ENCODE measurements at regions not wholly inside any gene's neighbourhood (a gene's known extent, or its start where the extent isn't known, plus 50 kb on each side); places are given as distances from the start of the nearest gene placed in this dataset.

- Histone ChIP-seq H3K4me3 (no peak overlapping the region), H3K27ac (no peak overlapping the region), H3K4me1 (no peaks in the 10 kb centered on the region), H3K4me2 (no peak overlapping the region), H3K9me3 (no peaks in the 10 kb centered on the region)
- DNase-seq (ENCODE audit: low read depth in 1 of 2, low spot score in 1 of 2) (no peak), FAIRE-seq (no peak), ATAC-seq (no peak)
- ChIA-PET POLR2A (no interaction called here), CTCF (interaction anchor here (0.6 kb wide), 1 partner anchor 9 kb away, joined by 3 read pairs; no protein-coding TSS in a partner anchor)
- 68% methylated on average over 1 of the region's 1 CpG for WGBS (ENCODE audit: missing lambda C conversion rate)
- TF ChIP-seq HDAC2 (IDR thresholded peaks at IDR 0.05) (no peak), RNF2 (IDR thresholded peaks at IDR 0.05; ENCODE audit: borderline replicate concordance, low read depth) (no peak), RAD21 (conservative IDR thresholded peaks at IDR 0.05 in 1 of 2, IDR thresholded peaks at IDR 0.05 in 1 of 2) (no peak), MAFK (IDR thresholded peaks at IDR 0.05; ENCODE audit: partially characterized antibody) (no peak), POLR2AphosphoS2 (conservative IDR thresholded peaks at IDR 0.05; ENCODE audit: low read length) (no peak), HOXB13 (CRISPR knock-in tag; IDR thresholded peaks at IDR 0.05; ENCODE audit: low read depth) (no peak), MAX (IDR thresholded peaks at IDR 0.05) (no peak), HOXB5 (CRISPR knock-in tag; IDR thresholded peaks at IDR 0.05) (no peak), ZC3H11A (IDR thresholded peaks at IDR 0.05) (no peak), CBX8 (IDR thresholded peaks at IDR 0.05) (no peak), CTCF (IDR thresholded peaks at IDR 0.05) (no peak), FOXS1 (CRISPR knock-in tag; IDR thresholded peaks at IDR 0.05) (no peak)
These were observed 129.6 kb upstream of the IGF1 start for GRCh38 chr12:102609996-102610395.

GRCh38 chr12:102603021-102603420 is 122.7 kb upstream of the IGF1 start:
- TF ChIP-seq KDM5A (IDR thresholded peaks at IDR 0.05) = no peak
- no peak for TF ChIP-seq EHF (CRISPR knock-in tag; IDR thresholded peaks at IDR 0.05)
- TF ChIP-seq GATA3 (IDR thresholded peaks at IDR 0.05; ENCODE audit: borderline replicate concordance) = no peak
- no peak for TF ChIP-seq JUN (IDR thresholded peaks at IDR 0.05)
- TF ChIP-seq RFX5 (IDR thresholded peaks at IDR 0.05) = no peak
- no peak for TF ChIP-seq HES2 (IDR thresholded peaks at IDR 0.05)
- TF ChIP-seq NFE2L2 (conservative IDR thresholded peaks at IDR 0.05; ENCODE audit: low read length) = no peak
- TF ChIP-seq FOSL2 (IDR thresholded peaks at IDR 0.05) = no peak
- no peak for TF ChIP-seq FOSL2 (CRISPR knock-in tag; IDR thresholded peaks at IDR 0.05)
- no peak overlapping the region for H3K4me2 ChIP-seq
- DNase-seq (ENCODE audit: low read depth in 1 of 2, low spot score in 1 of 2) (no peak), ATAC-seq (no peak), FAIRE-seq (no peak)
- no peak overlapping the region for H3K27ac ChIP-seq
- WGBS (ENCODE audit: missing lambda C conversion rate) = 23% methylated on average over 2 of the region's 2 CpGs
- ChIA-PET POLR2A (no interaction called here), CTCF (no interaction called here)
- no peaks in the 10 kb centered on the region for H3K4me1 ChIP-seq
- no peaks in the 10 kb centered on the region for H3K9me3 ChIP-seq
- H3K4me3 ChIP-seq = no peak overlapping the region

GRCh38 chr12:102602521-102602920 is 122.2 kb upstream of the IGF1 start:
- CTCF ChIA-PET = no interaction called here
- H3K4me3 ChIP-seq = no peak overlapping the region

More at GRCh38 chr12:102602521-102602920, 122.2 kb upstream of the IGF1 start:
- FAIRE-seq (no peak), DNase-seq (ENCODE audit: low read depth in 1 of 2, low spot score in 1 of 2) (no peak), ATAC-seq (no peak)
- WGBS (ENCODE audit: missing lambda C conversion rate) = 22% methylated on average over 1 of the region's 1 CpG
- no peak overlapping the region for H3K27ac ChIP-seq
- TF ChIP-seq SMC3 (IDR thresholded peaks at IDR 0.05) = no peak
- TF ChIP-seq PBX3 (IDR thresholded peaks at IDR 0.05) = no peak
- TF ChIP-seq NFE2L2 (conservative IDR thresholded peaks at IDR 0.05; ENCODE audit: low read length) = no peak
- TF ChIP-seq ATOH8 (CRISPR knock-in tag; IDR thresholded peaks at IDR 0.05; ENCODE audit: low read depth) = no peak
- no peak for TF ChIP-seq MAX (IDR thresholded peaks at IDR 0.05)
- no peak for TF ChIP-seq CBX8 (IDR thresholded peaks at IDR 0.05)
- no peak for TF ChIP-seq GATA3 (IDR thresholded peaks at IDR 0.05; ENCODE audit: borderline replicate concordance)
- no peak for TF ChIP-seq FOXS1 (CRISPR knock-in tag; IDR thresholded peaks at IDR 0.05)
- no peak for TF ChIP-seq CEBPB (IDR thresholded peaks at IDR 0.05)
- POLR2A ChIA-PET = no interaction called here
- no peaks in the 10 kb centered on the region for H3K4me1 ChIP-seq
- H3K9me3 ChIP-seq = no peaks in the 10 kb centered on the region
- H3K4me2 ChIP-seq = no peak overlapping the region
